Mesothelial cell of epicardium (in vitro differentiated cells): ENCODE measurements at regions not wholly inside any gene's neighbourhood (a gene's known extent, or its start where the extent isn't known, plus 50 kb on each side); places are given as distances from the start of the nearest gene placed in this dataset.

Experiments used
- DNase-seq, 2 experiments: peaks; one replicate each; pipeline ENCODE4 v3.0.0; 2021; ENCODE audit warnings: low spot score in 2 of 2; ENCODE audit not compliant: unreplicated experiment in 2 of 2
- H3K27ac Mint-ChIP-seq: 2 replicates; pipeline ENCODE4 v1.8.0; 2021; ENCODE audit warnings: mixed read lengths
- H3K27me3 Mint-ChIP-seq: 2 replicates; pipeline ENCODE4 v1.8.0; 2021; ENCODE audit warnings: low read depth, mixed read lengths
- H3K36me3 Mint-ChIP-seq: 2 replicates; pipeline ENCODE4 v1.8.0; 2021; ENCODE audit warnings: mixed read lengths
- H3K4me1 Mint-ChIP-seq: 2 replicates; pipeline ENCODE4 v1.8.0; 2021; ENCODE audit warnings: mixed read lengths
- H3K4me3 Mint-ChIP-seq: 2 replicates; pipeline ENCODE4 v1.8.0; 2021; ENCODE audit warnings: mild to moderate bottlenecking, moderate library complexity, mixed read lengths
- H3K9me3 Mint-ChIP-seq: 2 replicates; pipeline ENCODE4 v1.8.0; 2021; ENCODE audit warnings: mixed read lengths
- CTCF ChIP-seq: fragments of 200-600 bp; sonication (generic); IDR thresholded peaks from one replicate; pipeline ENCODE4 v1.5.0; 2021; ENCODE audit warnings: antibody characterized with exemption; ENCODE audit not compliant: unreplicated experiment

DNA sequence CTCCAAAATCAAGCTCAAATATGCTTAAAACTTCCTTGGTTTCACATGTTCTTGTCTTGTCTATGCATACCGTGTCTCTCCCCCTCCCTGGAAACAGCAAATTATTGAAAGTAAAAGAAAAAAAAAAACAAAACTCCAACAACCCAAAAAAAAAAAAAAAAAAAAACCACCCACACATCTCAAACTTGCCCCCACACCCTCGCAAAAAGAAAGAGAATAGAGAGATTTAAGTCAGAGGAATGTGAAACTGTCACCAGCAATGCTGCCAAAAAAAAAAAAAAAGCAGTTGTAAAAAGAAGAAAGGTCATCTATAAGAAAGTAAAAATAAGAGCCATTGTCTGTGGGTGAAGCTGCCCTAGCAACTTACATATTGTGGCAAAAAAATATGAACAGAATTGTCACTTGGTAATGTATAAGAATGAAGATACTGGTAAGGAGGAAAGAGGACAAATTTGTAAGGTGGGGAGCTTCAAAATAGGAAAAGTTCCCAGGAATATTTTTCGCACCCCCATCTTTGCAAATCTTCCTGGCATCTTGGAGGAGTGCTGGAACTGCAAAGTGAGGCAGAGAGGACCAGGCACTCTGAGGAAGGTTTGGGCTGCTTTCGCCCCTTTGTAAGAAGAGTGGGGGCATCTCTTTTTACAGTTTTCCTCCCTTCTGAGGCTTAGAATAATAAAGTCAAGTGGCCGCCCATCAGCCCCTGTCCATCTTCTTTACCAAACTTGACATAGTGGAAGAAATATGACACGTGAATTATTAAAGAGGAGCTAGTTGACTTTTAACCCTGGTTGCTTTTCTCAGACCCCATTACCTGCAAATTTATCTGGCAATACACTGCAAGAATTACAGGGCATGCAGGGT, 81.8 kb downstream of the NR2F2 start:
- Mint-ChIP-seq H3K27ac (no peak overlapping the region), H3K4me3 (no peak overlapping the region), H3K27me3 (peaks cover 96% of the 10 kb centered on the region), H3K36me3 (no peaks in the 10 kb centered on the region), H3K4me1 (peaks cover 25% of the 10 kb centered on the region), H3K9me3 (no peaks in the 10 kb centered on the region)
- TF ChIP-seq CTCF = no peak
- no peak for DNase-seq

GRCh38 chr15:96412906-96413231, 82.4 kb downstream of the NR2F2 start:
- H3K27ac Mint-ChIP-seq = no peak overlapping the region
- no peak for DNase-seq
- no peak for TF ChIP-seq CTCF
- peaks cover 28% of the 10 kb centered on the region for H3K4me1 Mint-ChIP-seq
- H3K9me3 Mint-ChIP-seq = no peaks in the 10 kb centered on the region
- peaks cover 96% of the 10 kb centered on the region for H3K27me3 Mint-ChIP-seq
- H3K4me3 Mint-ChIP-seq = no peak overlapping the region
- H3K36me3 Mint-ChIP-seq = no peaks in the 10 kb centered on the region

- no peak for DNase-seq
- H3K4me1 Mint-ChIP-seq = peaks cover 27% of the 10 kb centered on the region
- TF ChIP-seq CTCF = no peak
These were observed 83.2 kb downstream of the NR2F2 start for GRCh38 chr15:96413657-96414056.

DNA sequence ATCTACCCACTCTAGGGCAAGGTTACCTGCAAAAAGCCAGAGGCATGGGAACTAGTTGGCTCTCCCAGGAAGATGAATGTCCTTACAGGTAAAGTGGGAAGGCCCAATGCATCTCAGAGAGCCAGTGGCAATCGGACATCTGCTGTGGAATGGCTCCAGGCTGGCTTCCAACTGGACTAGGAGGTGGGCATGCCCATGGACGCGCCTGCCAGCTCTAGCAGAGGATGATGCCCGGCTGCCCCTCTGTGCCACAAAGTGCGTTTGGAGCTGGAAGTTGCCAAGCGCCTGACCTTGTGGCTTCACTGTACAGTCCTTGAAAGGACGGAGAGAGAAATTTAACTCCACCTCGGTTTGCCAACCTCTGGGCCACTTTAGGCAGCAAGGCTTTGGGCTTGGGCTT, 84.4 kb downstream of the NR2F2 start:
- Mint-ChIP-seq H3K9me3 (no peaks in the 10 kb centered on the region), H3K27me3 (peaks cover 99% of the 10 kb centered on the region), H3K27ac (no peak overlapping the region), H3K36me3 (no peaks in the 10 kb centered on the region), H3K4me3 (no peak overlapping the region), H3K4me1 (peaks cover 18% of the 10 kb centered on the region)
- no peak for TF ChIP-seq CTCF
- DNase-seq = no peak

More at GRCh38 chr15:96413657-96414056, 83.2 kb downstream of the NR2F2 start:
- Mint-ChIP-seq H3K9me3 (no peaks in the 10 kb centered on the region), H3K27me3 (peaks cover 97% of the 10 kb centered on the region), H3K36me3 (no peaks in the 10 kb centered on the region), H3K4me3 (no peak overlapping the region), H3K27ac (no peak overlapping the region)

DNA sequence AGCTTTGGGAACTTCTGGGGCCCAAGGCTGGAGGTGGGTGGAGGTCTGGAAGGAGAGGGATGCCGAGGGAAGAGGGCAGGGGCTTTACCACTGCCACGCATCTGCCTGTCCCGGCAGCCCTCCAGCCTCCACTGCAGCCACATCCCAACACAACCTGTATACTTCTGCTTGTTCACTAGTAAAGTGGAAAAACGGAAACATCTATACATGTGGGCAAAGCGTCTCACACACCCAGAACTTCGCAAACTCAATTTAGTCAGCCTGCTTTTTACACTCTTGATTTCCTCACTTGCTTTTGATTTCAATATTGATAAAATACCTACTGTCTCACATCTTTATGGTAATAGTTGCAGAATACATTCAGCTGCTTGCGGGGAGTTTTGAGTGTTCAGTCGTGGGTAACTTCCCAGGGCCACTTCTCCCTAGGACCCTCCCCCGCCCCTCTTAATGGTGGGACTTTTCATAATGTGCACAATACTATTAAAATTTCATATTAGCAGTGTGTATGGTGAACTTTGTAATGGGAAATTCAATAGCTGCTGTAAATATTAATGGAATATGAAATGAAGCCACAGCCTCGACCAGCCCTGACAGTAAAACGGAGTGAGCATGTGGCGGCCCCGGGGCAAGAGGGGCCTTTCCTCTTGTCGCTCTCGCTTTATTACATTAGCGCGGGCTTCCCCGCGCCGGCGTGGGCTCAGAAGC, 85.2 kb downstream of the NR2F2 start:
- H3K9me3 Mint-ChIP-seq = no peaks in the 10 kb centered on the region
- H3K4me3 Mint-ChIP-seq = peak overlapping the region; percentile 56
- H3K4me1 Mint-ChIP-seq = peaks cover 15% of the 10 kb centered on the region
- no peaks in the 10 kb centered on the region for H3K36me3 Mint-ChIP-seq
- no peak for TF ChIP-seq CTCF
- DNase-seq = no peak
- H3K27ac Mint-ChIP-seq = no peak overlapping the region
- peaks cover 98% of the 10 kb centered on the region for H3K27me3 Mint-ChIP-seq
